HEK293 (cell line): ENCODE measurements at regions not wholly inside any gene's neighbourhood (a gene's known extent, or its start where the extent isn't known, plus 50 kb on each side); places are given as distances from the start of the nearest gene placed in this dataset.

Experiments used
- CTCF ChIA-PET: fragments of 350-600 bp; formaldehyde crosslinking; extraction: SDS; loops from one replicate; lab custom pipeline; 2021; ENCODE audit warnings: antibody characterized with exemption; lab: Yijun Ruan, JAX
- POLR2A ChIA-PET: fragments of 300-600 bp; formaldehyde crosslinking; extraction: SDS; loops from one replicate; lab custom pipeline; 2020; ENCODE audit warnings: antibody characterized with exemption, inconsistent platforms; lab: Yijun Ruan, JAX
- H3K27ac ChIP-seq: fragments of 200-500 bp; sonication (Bioruptor generic); 2 replicates; pipeline ENCODE4 v1.5.1; 2014; ENCODE audit warnings: low read depth, low read length, control low read depth, inconsistent platforms; ENCODE audit errors: extremely low read depth
- H3K36me3 ChIP-seq, 2 experiments: fragments of 200-500 bp in 1 of 2; sonication (Bioruptor generic) in 1 of 2; 1 replicate in 1 of 2; 2 replicates in 1 of 2; pipeline ENCODE4 v1.5.1; 2014 to 2017; ENCODE audit warnings: inconsistent platforms in 2 of 2, low read length in 2 of 2; ENCODE audit not compliant: control insufficient read depth in 2 of 2, insufficient read depth in 1 of 2
- H3K4me1 ChIP-seq: fragments of 200-500 bp; sonication (Bioruptor generic); 2 replicates; pipeline ENCODE4 v1.5.1; 2014; ENCODE audit warnings: mild to moderate bottlenecking, low read length, inconsistent platforms; ENCODE audit not compliant: control insufficient read depth, insufficient read depth
- H3K4me3 ChIP-seq: 2 replicates; pipeline ENCODE4 v1.5.1; 2011; ENCODE audit warnings: low read depth, mild to moderate bottlenecking, control low read depth, low read length, moderate library complexity
- H3K9me3 ChIP-seq: fragments of 200-500 bp; sonication (Bioruptor generic); 2 replicates; pipeline ENCODE4 v1.5.1; 2014; ENCODE audit warnings: low read depth, low read length, inconsistent platforms; ENCODE audit not compliant: control insufficient read depth, insufficient read depth
- OSR2 ChIP-seq: fragments of 450-650 bp; formaldehyde crosslinking; IDR thresholded peaks from 2 replicates; pipeline ENCODE4 v1.5.1; 2016; ENCODE audit warnings: missing biosample characterization, missing genetic modification characterization
- PRDM1 ChIP-seq: fragments of 450-650 bp; formaldehyde crosslinking; IDR thresholded peaks from 2 replicates; pipeline ENCODE4; 2016; ENCODE audit warnings: missing biosample characterization, missing genetic modification characterization
- SCRT1 ChIP-seq: fragments of 450-650 bp; formaldehyde crosslinking; IDR thresholded peaks from 2 replicates; pipeline ENCODE4 v1.5.1; 2016; ENCODE audit warnings: missing biosample characterization, missing genetic modification characterization, borderline replicate concordance
- SP7 ChIP-seq: fragments of 450-650 bp; formaldehyde crosslinking; IDR thresholded peaks from 2 replicates; pipeline ENCODE4 v1.5.1; 2016; ENCODE audit warnings: missing biosample characterization, missing genetic modification characterization
- ZFHX2 ChIP-seq: fragments of 450-650 bp; formaldehyde crosslinking; conservative IDR thresholded peaks from 2 replicates; pipeline ENCODE4 v1.5.1; 2016; ENCODE audit warnings: missing biosample characterization, missing genetic modification characterization
- ZNF132 ChIP-seq: fragments of 450-650 bp; formaldehyde crosslinking; IDR thresholded peaks from 2 replicates; pipeline ENCODE4 v1.5.1; 2017; ENCODE audit warnings: missing biosample characterization, missing genetic modification characterization, borderline replicate concordance
- ZNF16 ChIP-seq: fragments of 450-650 bp; formaldehyde crosslinking; IDR thresholded peaks from 2 replicates; pipeline ENCODE4 v1.5.1; 2016; ENCODE audit warnings: low read depth, missing biosample characterization, missing genetic modification characterization
- ZNF184 ChIP-seq: fragments of 450-650 bp; IDR thresholded peaks from 2 replicates; pipeline ENCODE4 v1.5.1; 2018; ENCODE audit warnings: missing biosample characterization, mild to moderate bottlenecking, missing genetic modification characterization
- ZNF292 ChIP-seq: fragments of 450-650 bp; formaldehyde crosslinking; IDR thresholded peaks from 2 replicates; pipeline ENCODE4 v1.5.1; 2016; ENCODE audit warnings: low read depth, missing biosample characterization, missing genetic modification characterization, borderline replicate concordance
- ZNF366 ChIP-seq: fragments of 450-650 bp; formaldehyde crosslinking; conservative IDR thresholded peaks from 2 replicates; pipeline ENCODE4 v1.5.1; 2016; ENCODE audit warnings: missing biosample characterization, missing genetic modification characterization
- ZNF423 ChIP-seq: fragments of 450-650 bp; formaldehyde crosslinking; IDR thresholded peaks from 2 replicates; pipeline ENCODE4 v1.5.1; 2016; ENCODE audit warnings: missing biosample characterization, missing genetic modification characterization
- ZNF426 ChIP-seq: fragments of 450-650 bp; formaldehyde crosslinking; IDR thresholded peaks from 2 replicates; pipeline ENCODE4 v1.5.1; 2017; ENCODE audit warnings: missing biosample characterization, missing genetic modification characterization, mild to moderate bottlenecking, inconsistent platforms, moderate library complexity
- ZNF473 ChIP-seq: fragments of 450-650 bp; formaldehyde crosslinking; IDR thresholded peaks from 2 replicates; pipeline ENCODE4 v1.5.1; 2017; ENCODE audit warnings: missing biosample characterization, missing genetic modification characterization
- ZNF48 ChIP-seq: fragments of 450-650 bp; formaldehyde crosslinking; IDR thresholded peaks from 2 replicates; pipeline ENCODE4 v1.5.1; 2016; ENCODE audit warnings: missing biosample characterization, missing genetic modification characterization
- ZNF529 ChIP-seq: fragments of 450-650 bp; formaldehyde crosslinking; IDR thresholded peaks from 2 replicates; pipeline ENCODE4 v1.5.1; 2017; ENCODE audit warnings: missing genetic modification characterization, missing biosample characterization; ENCODE audit not compliant: insufficient replicate concordance
- ZNF530 ChIP-seq: fragments of 450-650 bp; formaldehyde crosslinking; IDR thresholded peaks from 2 replicates; pipeline ENCODE4 v1.5.1; 2016; ENCODE audit warnings: low read depth, missing biosample characterization, missing genetic modification characterization
- ZNF549 ChIP-seq: fragments of 450-650 bp; IDR thresholded peaks from 2 replicates; pipeline ENCODE4 v1.5.1; 2018; ENCODE audit warnings: missing biosample characterization, missing genetic modification characterization, mild to moderate bottlenecking, inconsistent platforms, moderate library complexity
- ZNF596 ChIP-seq: fragments of 450-650 bp; IDR thresholded peaks from 2 replicates; pipeline ENCODE4 v1.5.0; 2018; ENCODE audit warnings: missing biosample characterization, mild to moderate bottlenecking, missing genetic modification characterization, moderate library complexity
- TF ChIP-seq, protein P1 (sequence below): fragments of 450-650 bp; formaldehyde crosslinking; IDR thresholded peaks from 2 replicates; pipeline ENCODE4 v1.5.1; 2016; ENCODE audit warnings: missing biosample characterization, missing genetic modification characterization
- TF ChIP-seq, protein P2 (sequence below): sonication (generic); formaldehyde crosslinking; IDR thresholded peaks from 2 replicates; pipeline ENCODE4 v1.8.1; 2022; ENCODE audit warnings: mild to moderate bottlenecking, moderate library complexity, missing genetic modification reagents
- TF ChIP-seq, protein P3 (sequence below): fragments of 450-650 bp; formaldehyde crosslinking; IDR thresholded peaks from 2 replicates; pipeline ENCODE4 v1.5.1; 2016; ENCODE audit warnings: missing biosample characterization, missing genetic modification characterization
- TF ChIP-seq, protein P4 (sequence below): fragments of 450-650 bp; formaldehyde crosslinking; IDR thresholded peaks from 2 replicates; pipeline ENCODE4 v1.5.1; 2017; ENCODE audit warnings: missing biosample characterization, missing genetic modification characterization
- TF ChIP-seq, protein P5 (sequence below): fragments of 450-650 bp; formaldehyde crosslinking; optimal IDR thresholded peaks from 2 replicates; pipeline ENCODE3; 2016; ENCODE audit warnings: missing biosample characterization, mild to moderate bottlenecking, missing genetic modification characterization

DNA sequence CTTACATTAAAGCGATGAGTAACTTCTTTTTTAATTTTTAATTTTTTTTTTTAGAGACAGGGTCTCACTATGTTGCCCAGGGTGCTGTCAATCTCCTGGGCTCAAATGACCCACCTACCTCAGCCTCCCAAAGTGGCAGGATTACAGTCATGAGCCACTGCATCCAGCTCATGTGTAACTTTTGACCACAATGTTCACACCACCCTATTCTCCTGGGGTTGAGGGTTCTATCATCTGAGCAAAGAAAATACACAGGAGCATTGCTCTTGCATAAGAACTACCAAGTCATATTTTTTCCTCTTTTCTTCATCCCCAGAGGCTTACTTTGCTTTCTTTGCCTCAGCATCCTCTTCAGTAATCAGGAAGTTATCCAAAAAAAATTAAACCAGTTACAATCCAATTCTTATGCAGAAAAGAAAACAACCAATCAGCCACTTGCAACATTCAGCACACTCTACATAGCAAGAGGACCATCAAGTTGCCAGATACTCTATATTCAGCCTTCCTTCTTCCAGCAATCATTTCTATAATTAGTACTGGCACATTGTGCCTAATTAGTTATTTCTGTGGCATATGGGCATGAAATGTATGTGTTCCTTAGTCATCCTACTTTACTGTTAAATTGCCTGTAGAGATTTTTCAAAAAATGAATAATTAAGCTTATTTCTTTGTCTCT lies 345.6 kb downstream of the AKAIN1 start:
- no peak overlapping the region for H3K27ac ChIP-seq
- ChIA-PET POLR2A (no interaction called here), CTCF (no interaction called here)
- no peaks in the 10 kb centered on the region for H3K4me1 ChIP-seq
- H3K4me3 ChIP-seq = no peak overlapping the region
- H3K9me3 ChIP-seq = no peaks in the 10 kb centered on the region
- TF ChIP-seq SCRT1 (tag by site-specific recombination) (no peak), ZNF549 (no peak), ZNF16 (tag by site-specific recombination) (no peak)
- TF ChIP-seq, all 188 proteins: peak for 0
- no peaks in the 10 kb centered on the region for H3K36me3 ChIP-seq

DNA sequence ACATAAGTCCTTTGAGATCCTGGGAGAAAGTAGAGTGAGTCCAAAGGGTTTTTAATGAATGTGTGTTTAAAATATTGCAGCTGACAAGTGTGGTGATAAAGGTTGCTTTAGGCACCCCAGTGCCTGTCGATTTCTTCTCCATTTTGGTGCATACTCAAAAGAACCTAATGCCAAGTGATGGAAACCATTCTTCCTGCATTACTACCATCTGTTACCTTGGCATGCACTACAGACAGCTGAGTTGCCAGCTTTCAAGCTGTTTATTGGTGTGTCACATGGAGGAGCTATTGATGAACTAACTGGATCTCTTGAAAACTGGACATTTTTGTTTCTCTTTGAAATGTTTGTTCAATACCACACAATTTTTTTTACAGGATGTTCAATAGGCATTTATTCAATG lies 350.0 kb downstream of the AKAIN1 start:
- Histone ChIP-seq H3K36me3 (no peaks in the 10 kb centered on the region), H3K4me1 (no peaks in the 10 kb centered on the region), H3K4me3 (no peak overlapping the region), H3K9me3 (no peaks in the 10 kb centered on the region), H3K27ac (no peak overlapping the region)
- POLR2A ChIA-PET = no interaction called here
- CTCF ChIA-PET = no interaction called here
- no peak for TF ChIP-seq PRDM1 (tag by site-specific recombination)
- TF ChIP-seq, protein P1, sequence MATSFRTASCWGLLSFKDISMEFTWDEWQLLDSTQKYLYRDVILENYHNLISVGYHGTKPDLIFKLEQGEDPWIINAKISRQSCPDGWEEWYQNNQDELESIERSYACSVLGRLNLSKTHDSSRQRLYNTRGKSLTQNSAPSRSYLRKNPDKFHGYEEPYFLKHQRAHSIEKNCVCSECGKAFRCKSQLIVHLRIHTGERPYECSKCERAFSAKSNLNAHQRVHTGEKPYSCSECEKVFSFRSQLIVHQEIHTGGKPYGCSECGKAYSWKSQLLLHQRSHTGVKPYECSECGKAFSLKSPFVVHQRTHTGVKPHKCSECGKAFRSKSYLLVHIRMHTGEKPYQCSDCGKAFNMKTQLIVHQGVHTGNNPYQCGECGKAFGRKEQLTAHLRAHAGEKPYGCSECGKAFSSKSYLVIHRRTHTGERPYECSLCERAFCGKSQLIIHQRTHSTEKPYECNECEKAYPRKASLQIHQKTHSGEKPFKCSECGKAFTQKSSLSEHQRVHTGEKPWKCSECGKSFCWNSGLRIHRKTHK (tag by site-specific recombination) = no peak
- TF ChIP-seq, protein P2, sequence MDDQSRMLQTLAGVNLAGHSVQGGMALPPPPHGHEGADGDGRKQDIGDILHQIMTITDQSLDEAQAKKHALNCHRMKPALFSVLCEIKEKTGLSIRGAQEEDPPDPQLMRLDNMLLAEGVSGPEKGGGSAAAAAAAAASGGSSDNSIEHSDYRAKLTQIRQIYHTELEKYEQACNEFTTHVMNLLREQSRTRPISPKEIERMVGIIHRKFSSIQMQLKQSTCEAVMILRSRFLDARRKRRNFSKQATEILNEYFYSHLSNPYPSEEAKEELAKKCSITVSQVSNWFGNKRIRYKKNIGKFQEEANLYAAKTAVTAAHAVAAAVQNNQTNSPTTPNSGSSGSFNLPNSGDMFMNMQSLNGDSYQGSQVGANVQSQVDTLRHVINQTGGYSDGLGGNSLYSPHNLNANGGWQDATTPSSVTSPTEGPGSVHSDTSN (CRISPR knock-in tag) = no peak
- no peak for TF ChIP-seq ZNF530 (tag by site-specific recombination)
- TF ChIP-seq ZNF473 (tag by site-specific recombination) = no peak
- no peak for TF ChIP-seq ZNF529
- TF ChIP-seq SP7 = no peak
- TF ChIP-seq ZNF423 (tag by site-specific recombination) = no peak
- TF ChIP-seq, protein P3, sequence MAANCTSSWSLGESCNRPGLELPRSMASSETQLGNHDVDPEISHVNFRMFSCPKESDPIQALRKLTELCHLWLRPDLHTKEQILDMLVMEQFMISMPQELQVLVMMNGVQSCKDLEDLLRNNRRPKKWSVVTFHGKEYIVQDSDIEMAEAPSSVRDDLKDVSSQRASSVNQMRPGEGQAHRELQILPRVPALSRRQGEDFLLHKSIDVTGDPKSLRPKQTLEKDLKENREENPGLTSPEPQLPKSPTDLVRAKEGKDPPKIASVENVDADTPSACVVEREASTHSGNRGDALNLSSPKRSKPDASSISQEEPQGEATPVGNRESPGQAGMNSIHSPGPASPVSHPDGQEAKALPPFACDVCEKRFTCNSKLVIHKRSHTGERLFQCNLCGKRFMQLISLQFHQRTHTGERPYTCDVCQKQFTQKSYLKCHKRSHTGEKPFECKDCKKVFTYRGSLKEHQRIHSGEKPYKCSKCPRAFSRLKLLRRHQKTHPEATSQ (tag by site-specific recombination) = no peak
- TF ChIP-seq, protein P4, sequence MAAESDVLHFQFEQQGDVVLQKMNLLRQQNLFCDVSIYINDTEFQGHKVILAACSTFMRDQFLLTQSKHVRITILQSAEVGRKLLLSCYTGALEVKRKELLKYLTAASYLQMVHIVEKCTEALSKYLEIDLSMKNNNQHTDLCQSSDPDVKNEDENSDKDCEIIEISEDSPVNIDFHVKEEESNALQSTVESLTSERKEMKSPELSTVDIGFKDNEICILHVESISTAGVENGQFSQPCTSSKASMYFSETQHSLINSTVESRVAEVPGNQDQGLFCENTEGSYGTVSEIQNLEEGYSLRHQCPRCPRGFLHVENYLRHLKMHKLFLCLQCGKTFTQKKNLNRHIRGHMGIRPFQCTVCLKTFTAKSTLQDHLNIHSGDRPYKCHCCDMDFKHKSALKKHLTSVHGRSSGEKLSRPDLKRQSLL (tag by site-specific recombination) = no peak
- no peak for TF ChIP-seq ZNF596 (tag by site-specific recombination)
- TF ChIP-seq ZFHX2 = no peak
- no peak for TF ChIP-seq OSR2 (tag by site-specific recombination)
- TF ChIP-seq ZNF132 = no peak
- TF ChIP-seq ZNF366 = no peak
- no peak for TF ChIP-seq ZNF292
- TF ChIP-seq, protein P5, sequence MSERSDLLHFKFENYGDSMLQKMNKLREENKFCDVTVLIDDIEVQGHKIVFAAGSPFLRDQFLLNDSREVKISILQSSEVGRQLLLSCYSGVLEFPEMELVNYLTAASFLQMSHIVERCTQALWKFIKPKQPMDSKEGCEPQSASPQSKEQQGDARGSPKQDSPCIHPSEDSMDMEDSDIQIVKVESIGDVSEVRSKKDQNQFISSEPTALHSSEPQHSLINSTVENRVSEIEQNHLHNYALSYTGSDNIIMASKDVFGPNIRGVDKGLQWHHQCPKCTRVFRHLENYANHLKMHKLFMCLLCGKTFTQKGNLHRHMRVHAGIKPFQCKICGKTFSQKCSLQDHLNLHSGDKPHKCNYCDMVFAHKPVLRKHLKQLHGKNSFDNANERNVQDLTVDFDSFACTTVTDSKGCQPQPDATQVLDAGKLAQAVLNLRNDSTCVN (tag by site-specific recombination) = no peak
- TF ChIP-seq ZNF48 (tag by site-specific recombination) = no peak
- TF ChIP-seq ZNF426 (tag by site-specific recombination) = no peak
- no peak for TF ChIP-seq ZNF184 (tag by site-specific recombination)
